ENCODE measurements at regions not wholly inside any gene's neighbourhood (a gene's known extent, or its start where the extent isn't known, plus 50 kb on each side); places are given as distances from the start of the nearest gene placed in this dataset.

GRCh38 chr5:164747371-164747770 is 1242.0 kb downstream of the MAT2B start:
- Histone ChIP-seq H3K27me3 (ENCODE audit: control insufficient read depth, insufficient read depth, low read length, poor library complexity, severe bottlenecking) (no peaks in the 10 kb centered on the region), H3K36me3 (ENCODE audit: control insufficient read depth, insufficient read depth, low read length) (no peaks in the 10 kb centered on the region), H3K9me3 (ENCODE audit: control insufficient read depth, low read length) (no peaks in the 10 kb centered on the region), H3K9ac (ENCODE audit: extremely low read depth, low read length, poor library complexity, severe bottlenecking) (no peak overlapping the region), H3K4me3 (ENCODE audit: low read length) (no peak overlapping the region), H3K27ac (ENCODE audit: low read depth, low read length) (no peak overlapping the region), H3K4me1 (ENCODE audit: control insufficient read depth, insufficient read depth, low read length) (no peaks in the 10 kb centered on the region)
- H3K4me1 Mint-ChIP-seq: peaks cover 8% of the 10 kb centered on the region
- no peaks in the 10 kb centered on the region for H3K9me3 Mint-ChIP-seq
- no peak for TF ChIP-seq CTCF (conservative IDR thresholded peaks at IDR 0.05)
- no peaks in the 10 kb centered on the region for H3K36me3 Mint-ChIP-seq (ENCODE audit: low read depth)
- no peak overlapping the region for H3K4me3 Mint-ChIP-seq
- H3K27me3 Mint-ChIP-seq (ENCODE audit: insufficient read depth): no peaks in the 10 kb centered on the region
- DNase-seq: no peak
- no peak overlapping the region for H3K27ac Mint-ChIP-seq
- WGBS, 2 experiments (ENCODE audit: insufficient coverage in 1 of 2, insufficient read length in 1 of 2): 91 to 92% methylated on average over 1 of the region's 1 CpG

GRCh38 chr5:164748861-164749260 is 1243.4 kb downstream of the MAT2B start:
- Histone ChIP-seq H3K27me3 (ENCODE audit: control insufficient read depth, insufficient read depth, low read length, poor library complexity, severe bottlenecking) (no peaks in the 10 kb centered on the region), H3K9me3 (ENCODE audit: control insufficient read depth, low read length) (no peaks in the 10 kb centered on the region), H3K4me3 (ENCODE audit: low read length) (no peak overlapping the region), H3K4me1 (ENCODE audit: control insufficient read depth, insufficient read depth, low read length) (no peaks in the 10 kb centered on the region), H3K27ac (ENCODE audit: low read depth, low read length) (no peak overlapping the region), H3K36me3 (ENCODE audit: control insufficient read depth, insufficient read depth, low read length) (no peaks in the 10 kb centered on the region), H3K9ac (ENCODE audit: extremely low read depth, low read length, poor library complexity, severe bottlenecking) (no peak overlapping the region)
- Mint-ChIP-seq H3K4me3 (no peak overlapping the region), H3K27ac (no peak overlapping the region), H3K9me3 (no peaks in the 10 kb centered on the region), H3K36me3 (ENCODE audit: low read depth) (no peaks in the 10 kb centered on the region), H3K4me1 (peaks cover 8% of the 10 kb centered on the region), H3K27me3 (ENCODE audit: insufficient read depth) (no peaks in the 10 kb centered on the region)
- DNase-seq: no peak
- no peak for TF ChIP-seq CTCF (conservative IDR thresholded peaks at IDR 0.05)

GRCh38 chr5:164753434-164753833 is 1248.0 kb downstream of the MAT2B start:
- peaks cover 2% of the 10 kb centered on the region for H3K4me1 Mint-ChIP-seq
- H3K27ac Mint-ChIP-seq: no peak overlapping the region
- no peaks in the 10 kb centered on the region for H3K27me3 Mint-ChIP-seq (ENCODE audit: insufficient read depth)
- DNase-seq: no peak
- no peak overlapping the region for H3K4me3 Mint-ChIP-seq
- H3K36me3 ChIP-seq (ENCODE audit: control insufficient read depth, insufficient read depth, low read length): no peaks in the 10 kb centered on the region
- TF ChIP-seq CTCF (conservative IDR thresholded peaks at IDR 0.05): no peak
- H3K9me3 ChIP-seq (ENCODE audit: control insufficient read depth, low read length): no peaks in the 10 kb centered on the region
- H3K27ac ChIP-seq (ENCODE audit: low read depth, low read length): no peak overlapping the region
- no peaks in the 10 kb centered on the region for H3K27me3 ChIP-seq (ENCODE audit: control insufficient read depth, insufficient read depth, low read length, poor library complexity, severe bottlenecking)
- H3K9me3 Mint-ChIP-seq: no peaks in the 10 kb centered on the region
- 81 to 86% methylated on average over 1 of the region's 1 CpG for WGBS, 2 experiments (ENCODE audit: insufficient coverage in 1 of 2, insufficient read length in 1 of 2)
- no peak overlapping the region for H3K9ac ChIP-seq (ENCODE audit: extremely low read depth, low read length, poor library complexity, severe bottlenecking)
- H3K4me1 ChIP-seq (ENCODE audit: control insufficient read depth, insufficient read depth, low read length): no peaks in the 10 kb centered on the region
- no peaks in the 10 kb centered on the region for H3K36me3 Mint-ChIP-seq (ENCODE audit: low read depth)
- H3K4me3 ChIP-seq (ENCODE audit: low read length): no peak overlapping the region

Measured in endodermal cell (in vitro differentiated cells).